HG02642 (cell line): ENCODE measurements at regions not wholly inside any gene's neighbourhood (a gene's known extent, or its start where the extent isn't known, plus 50 kb on each side); places are given as distances from the start of the nearest gene placed in this dataset.
"Not testable (repeated sequence)": the region's sequence is repeated elsewhere in the genome, so short reads cannot be mapped to it uniquely, and the experiment has no call there.

Experiments
- ATAC-seq: cut with Tn5 transposase; IDR thresholded peaks from one replicate; pipeline ENCODE4 v1.9.1; 2021; ENCODE audit warnings: mild to moderate bottlenecking; ENCODE audit not compliant: unreplicated experiment, poor library complexity

GRCh38 chr7:96770758-96771157 is 61.1 kb upstream of the SEM1 start:
- ATAC-seq, result no peak

DNA sequence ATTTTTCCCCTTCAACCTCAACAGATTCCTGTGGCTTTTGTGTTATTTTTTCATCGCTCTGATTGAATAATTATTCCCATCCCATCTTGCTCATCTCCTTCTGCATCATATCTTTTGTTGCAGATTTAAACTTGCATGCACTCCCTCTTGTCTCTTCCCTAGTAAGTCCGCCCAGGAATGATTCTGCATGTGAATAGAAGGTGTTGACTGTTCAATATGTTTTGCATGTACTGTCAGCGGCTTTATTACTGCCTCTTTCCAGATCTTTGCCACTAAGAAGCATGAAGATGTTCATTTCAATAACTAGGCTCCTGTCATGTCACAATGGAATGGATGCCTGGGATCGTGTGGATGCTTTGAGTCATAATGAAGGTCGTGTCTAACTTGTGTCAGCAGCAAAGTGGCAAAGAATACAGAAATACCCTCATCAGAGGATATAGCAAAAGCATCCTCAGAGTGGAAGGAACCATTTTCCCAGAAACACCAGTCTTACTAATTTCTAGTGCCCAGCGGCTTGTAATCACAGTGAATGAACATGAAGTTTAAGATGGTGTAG is 62.6 kb upstream of the SEM1 start:
- no peak for ATAC-seq

DNA sequence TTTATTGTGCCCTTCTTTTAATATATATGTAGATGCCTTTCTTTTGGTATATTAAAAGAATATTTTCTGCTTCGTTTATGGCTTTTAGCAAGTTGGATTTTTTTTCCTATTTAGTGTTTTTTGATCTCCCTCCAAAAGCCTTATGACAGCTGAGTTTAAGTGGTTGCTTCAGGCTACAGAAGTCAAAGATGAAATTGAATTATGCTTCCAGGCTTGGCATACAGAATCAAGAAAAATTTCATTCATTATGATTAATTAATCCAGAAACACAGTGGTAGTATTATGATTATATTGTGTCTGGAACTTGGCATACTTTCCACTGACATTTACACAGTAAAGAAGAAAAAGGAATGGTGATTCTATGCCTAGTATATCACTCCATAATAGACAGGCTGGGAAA is 63.8 kb upstream of the SEM1 start:
- no peak for ATAC-seq

GRCh38 chr7:96774358-96774757 is 64.7 kb upstream of the SEM1 start:
- no peak for ATAC-seq

GRCh38 chr7:96775046-96775445 is 65.4 kb upstream of the SEM1 start:
- ATAC-seq, result no peak

- ATAC-seq, result no peak
These were observed 68.6 kb upstream of the SEM1 start for GRCh38 chr7:96778263-96778662.

DNA sequence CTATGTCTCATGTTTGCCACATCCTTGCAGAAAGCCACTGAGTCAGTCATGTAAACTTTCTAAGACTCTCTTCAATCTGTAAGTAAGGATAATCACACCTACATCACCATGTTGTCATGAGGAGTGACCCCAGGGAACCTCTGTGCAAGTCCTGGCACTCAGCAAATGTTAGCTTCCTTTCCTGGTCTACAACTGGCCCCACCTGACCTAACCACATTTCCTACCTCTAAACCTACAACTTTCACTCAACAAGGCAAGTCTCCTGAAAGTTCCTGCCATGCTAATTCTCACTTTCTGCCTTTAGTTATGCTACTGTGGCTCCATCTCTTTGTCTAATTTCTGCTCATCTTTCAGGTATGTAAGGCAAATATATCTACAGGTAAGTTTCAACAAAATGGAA is 72.3 kb upstream of the SEM1 start:
- ATAC-seq, result no peak

GRCh38 chr7:96782686-96783298 is 73.1 kb upstream of the SEM1 start:
- ATAC-seq, result not testable (repeated sequence)

DNA sequence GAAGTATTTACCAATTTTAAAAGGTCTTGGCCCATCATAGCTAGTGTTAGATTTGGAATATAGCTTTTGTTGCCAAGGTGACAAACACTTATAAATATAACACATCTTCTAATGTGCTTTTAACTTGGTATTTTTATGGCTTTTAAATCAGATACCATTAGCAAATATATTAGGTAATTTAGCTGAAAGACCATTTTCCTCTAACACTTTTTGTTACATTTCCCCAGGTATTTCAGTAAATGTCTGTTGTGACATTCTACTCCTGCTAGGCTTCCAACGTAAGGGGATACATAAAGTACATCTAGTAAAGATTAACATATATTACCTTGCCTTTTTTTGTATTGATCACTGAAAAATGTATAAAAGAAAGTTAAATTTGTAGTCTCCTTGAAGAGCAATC is 75.0 kb upstream of the SEM1 start:
- no peak for ATAC-seq

GRCh38 chr7:96786261-96786997 is 76.8 kb upstream of the SEM1 start:
- no peak for ATAC-seq

DNA sequence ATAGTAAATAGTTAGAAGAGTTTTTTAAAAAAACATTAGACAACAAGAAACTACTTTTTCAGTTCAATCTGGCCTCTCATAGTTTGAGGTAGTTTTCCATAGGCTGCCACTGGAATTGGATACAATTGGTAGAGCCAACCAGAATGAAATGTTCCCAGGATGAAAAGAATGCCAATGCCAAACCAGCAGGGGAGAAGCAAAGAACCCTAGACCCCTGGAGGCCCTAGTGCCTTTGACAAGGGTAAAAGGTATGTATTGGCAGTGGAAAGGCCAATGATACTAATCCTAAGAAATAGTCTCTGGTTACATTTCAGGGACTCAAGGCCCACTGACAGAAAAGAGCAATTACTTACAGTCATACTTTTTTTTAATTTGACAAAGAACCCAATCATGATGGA is 77.4 kb upstream of the SEM1 start:
- no peak for ATAC-seq

GRCh38 chr7:96789914-96790313 is 80.3 kb upstream of the SEM1 start:
- ATAC-seq, result no peak

DNA sequence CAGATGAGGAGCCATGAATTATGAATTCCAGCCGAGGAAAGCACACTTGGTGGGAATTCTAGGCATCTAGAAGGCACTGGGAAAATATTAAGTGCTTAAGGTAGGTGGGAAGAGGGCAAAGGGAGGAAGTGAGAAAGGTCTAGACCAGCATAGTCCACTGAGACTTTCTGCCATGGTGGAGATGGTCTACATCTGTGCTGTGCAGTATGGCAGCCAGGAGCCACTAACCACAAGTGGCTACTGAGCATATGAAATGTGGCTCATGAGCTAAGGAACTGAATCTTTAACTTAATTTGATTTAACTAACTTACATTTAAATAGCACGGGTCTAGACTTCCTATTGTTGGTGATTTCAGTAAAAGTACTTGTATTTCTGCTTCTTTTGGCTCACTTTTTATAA is 82.5 kb upstream of the SEM1 start:
- no peak for ATAC-seq

- no peak for ATAC-seq
These were observed 84.4 kb upstream of the SEM1 start for GRCh38 chr7:96794063-96794462.

DNA sequence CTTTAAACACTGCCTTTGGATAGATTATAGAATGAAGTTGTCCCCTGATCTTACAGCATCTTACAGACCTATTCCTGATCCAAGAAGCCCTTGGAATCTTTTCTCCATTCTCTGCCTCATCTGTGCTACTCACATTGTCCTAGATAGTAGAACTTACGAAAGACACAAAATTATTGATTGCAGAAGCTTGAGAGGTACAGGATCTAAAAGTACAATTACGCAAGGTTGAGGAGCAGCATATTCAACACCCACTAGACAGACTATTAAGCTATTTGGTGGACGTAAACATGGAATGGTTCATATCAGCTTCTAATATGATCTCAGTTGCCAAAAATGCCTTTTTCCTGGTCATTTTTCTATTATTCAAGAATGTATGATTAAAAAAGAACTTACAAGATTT is 90.5 kb upstream of the SEM1 start:
- ATAC-seq, result no peak

DNA sequence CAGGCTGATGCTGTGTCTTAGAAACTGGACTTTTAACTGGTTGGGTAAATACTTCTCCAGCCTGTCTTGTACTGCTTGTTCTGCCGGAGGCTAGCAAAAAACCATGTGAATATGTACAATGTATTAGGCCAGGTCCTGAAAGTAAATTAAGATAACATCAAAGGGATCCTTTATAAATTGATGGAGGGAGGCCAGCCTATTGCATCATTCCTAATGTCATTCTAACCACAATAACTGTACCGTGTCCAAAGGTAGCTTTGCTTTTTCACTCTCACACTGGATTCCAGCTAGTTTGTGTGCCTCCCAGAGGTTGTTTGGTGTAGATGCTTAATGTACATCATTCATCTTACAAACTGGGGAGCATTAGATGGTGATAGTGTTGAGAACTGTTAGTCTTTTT is 91.2 kb upstream of the SEM1 start:
- no peak for ATAC-seq

DNA sequence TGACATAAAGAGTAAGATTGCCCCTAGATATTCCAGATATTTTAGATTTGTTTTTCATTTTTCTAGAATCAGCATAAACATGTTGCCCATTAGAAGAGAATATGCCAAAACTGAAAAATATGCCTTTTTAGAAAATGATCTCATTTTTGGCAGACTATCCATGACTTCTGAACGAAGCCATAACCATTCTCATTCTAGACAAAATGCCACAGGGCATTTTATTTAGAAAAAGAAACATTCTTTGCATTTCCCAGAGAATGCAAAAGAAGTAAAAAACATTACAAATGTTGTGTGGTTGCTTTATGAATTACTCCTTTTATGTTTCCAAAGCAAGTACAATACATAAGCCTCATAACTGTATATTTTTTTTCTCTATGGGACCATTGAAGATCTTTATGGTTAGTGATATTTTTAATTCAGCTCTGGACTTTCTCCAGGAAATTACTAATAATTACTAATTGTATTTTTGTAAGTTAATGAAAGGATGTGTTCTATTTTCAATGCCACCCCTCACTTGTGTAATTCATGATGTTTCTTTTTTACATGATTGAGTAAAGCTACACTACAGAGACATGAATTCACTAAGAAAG is 109.6 kb upstream of the SEM1 start:
- ATAC-seq, result no peak

GRCh38 chr7:96821131-96821530 is 111.5 kb upstream of the SEM1 start:
- ATAC-seq, result not testable (repeated sequence)

GRCh38 chr7:96822824-96823223 is 113.2 kb upstream of the SEM1 start:
- ATAC-seq, result no peak

- no peak for ATAC-seq
These were observed 113.6 kb upstream of the SEM1 start for GRCh38 chr7:96823274-96823673.

DNA sequence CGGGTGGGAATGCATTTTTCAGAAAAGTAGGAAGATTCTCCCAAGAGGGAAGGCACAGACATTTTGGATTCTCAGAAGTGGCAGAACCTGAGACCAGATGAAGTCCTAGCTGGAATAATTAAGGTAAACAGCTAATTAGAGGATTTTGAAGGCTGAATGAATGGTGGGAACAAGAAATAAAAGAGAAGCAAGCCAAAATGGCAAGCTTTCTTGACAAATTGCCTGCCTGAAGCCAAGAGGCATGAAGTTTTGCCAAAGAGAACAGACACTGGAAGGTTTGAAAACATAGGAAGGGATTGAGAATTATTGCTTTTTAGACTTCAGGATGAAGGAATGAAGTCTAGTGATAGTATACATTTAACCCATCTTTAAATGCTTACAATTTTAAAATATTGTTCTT is 115.0 kb upstream of the SEM1 start:
- ATAC-seq, result no peak

GRCh38 chr7:96825285-96825684 is 115.6 kb upstream of the SEM1 start:
- no peak for ATAC-seq
